Right lobe of liver (tissue), 6 donors: ENCODE measurements at regions not wholly inside any gene's neighbourhood (a gene's known extent, or its start where the extent isn't known, plus 50 kb on each side); places are given as distances from the start of the nearest gene placed in this dataset.

Experiments
- ATAC-seq, 4 donors: fragments of 200-7000 bp; cut with Tn5 transposase; one replicate each; pipeline ENCODE4 v1.9.1; 2020; ENCODE audit warnings: mild to moderate bottlenecking in 4 of 4, moderate library complexity in 4 of 4
- DNase-seq, 3 donors: peaks; one replicate each; pipeline ENCODE4 v3.0.0-alpha.2; 2020
- H3K27ac ChIP-seq, 3 donors: fragments of 200-600 bp; one replicate each; pipeline ENCODE4 v1.8.0; 2022
- H3K27me3 ChIP-seq, 2 donors: fragments of 200-600 bp; one replicate each; pipeline ENCODE4 v1.8.0; 2022
- H3K36me3 ChIP-seq, 4 donors: fragments of 200-600 bp; sonication (generic) in 1 of 4; one replicate each; pipeline versions ENCODE4 v1.5.1 to v1.8.0; 2017 to 2022; ENCODE audit warnings: control low read depth in 1 of 4
- H3K4me1 ChIP-seq, 4 donors: fragments of 200-600 bp; sonication (generic) in 1 of 4; one replicate each; pipeline versions ENCODE4 v1.5.1 to v1.8.0; 2017 to 2022; ENCODE audit warnings: control low read depth in 1 of 4
- H3K4me3 ChIP-seq, 3 donors: fragments of 200-600 bp; one replicate each; pipeline ENCODE4 v1.8.0; 2022
- H3K9me3 ChIP-seq, 4 donors: fragments of 200-600 bp; sonication (generic) in 1 of 4; one replicate each; pipeline versions ENCODE4 v1.5.1 to v1.8.0; 2017 to 2022; ENCODE audit warnings: control low read depth in 1 of 4
- CTCF ChIP-seq, 4 donors: fragments of 200-600 bp in 3 of 4; fragments of 450-650 bp in 1 of 4; IDR thresholded peaks; one replicate each; pipeline versions ENCODE4 v1.5.1 to v1.8.0; 2016 to 2022; ENCODE audit warnings: antibody characterized with exemption in 4 of 4, mild to moderate bottlenecking in 2 of 4
- POLR2A ChIP-seq: fragments of 450-650 bp; IDR thresholded peaks from one replicate; pipeline ENCODE4 v1.6.1; 2017; ENCODE audit warnings: antibody characterized with exemption, mild to moderate bottlenecking
- WGBS: methylation state at CpG from one replicate; pipeline ENCODE4 v1.1.6; 2018; ENCODE audit warnings: low coverage, low lambda C conversion rate; ENCODE audit not compliant: insufficient coverage; ENCODE audit errors: missing lambda C conversion rate; 5-methylcytosine and 5-hydroxymethylcytosine counted together
- intact Hi-C, 2 donors: fragments of 100-400 bp; cut with DNase I; formaldehyde crosslinking; loops; one replicate each; pipeline versions ENCODE4 v1.11.2 to v1.14.1; 2022
- donor health status: DM: no; HTN: yes; CAD: no.
- donor health status: DM: no; HTN: no; CAD: no.
- donor health status: DM: no; HTN: no; CAD: no.
- donor health status: DM: no; HTN: yes; CAD: no.
- donor health status: DM: no; HTN: yes; CAD: no.

GRCh38 chrX:131840799-131841495 lies 182.2 kb upstream of the STK26 start:
- intact Hi-C loops: loop anchor here in 1 of 2 donors (10.0 kb wide), 1 partner anchor 214 kb away; no protein-coding TSS in a partner anchor
- 49% methylated on average over 8 of the region's 24 CpGs for WGBS
- Histone ChIP-seq H3K9me3 (no peaks in the 10 kb centered on the region), H3K27me3 (peaks cover 0 to 17% of the 10 kb centered on the region in 2 donors), H3K4me1 (no peaks in the 10 kb centered on the region), H3K36me3 (no peaks in the 10 kb centered on the region), H3K27ac (no peak overlapping the region), H3K4me3 (no peak overlapping the region)
- peak in 2 of 4 donors; percentile 23 to 48 for ATAC-seq
- DNase-seq: no peak
- no peak for TF ChIP-seq CTCF (IDR thresholded peaks at IDR 0.05)
- no peak for TF ChIP-seq POLR2A

GRCh38 chrX:131841496-131842437 lies 181.3 kb upstream of the STK26 start:
- WGBS: 36% methylated on average over 25 of the region's 31 CpGs
- peak; percentile 82 to 91 (median 88) for ATAC-seq
- H3K4me3 ChIP-seq: no peak overlapping the region
- DNase-seq: peak in 1 of 3 donors; percentile 39
- TF ChIP-seq POLR2A (no peak), CTCF (IDR thresholded peaks at IDR 0.05) (peak; percentile 85 to 90 (median 88))
- H3K27me3 ChIP-seq: peaks cover 0 to 17% of the 10 kb centered on the region in 2 donors
- H3K36me3 ChIP-seq: no peaks in the 10 kb centered on the region
- no peaks in the 10 kb centered on the region for H3K9me3 ChIP-seq
- no peak overlapping the region for H3K27ac ChIP-seq
- intact Hi-C loops: loop anchor here in 1 of 2 donors (10.0 kb wide), 1 partner anchor 213 kb away; no protein-coding TSS in a partner anchor
- no peaks in the 10 kb centered on the region for H3K4me1 ChIP-seq

GRCh38 chrX:131843987-131844386 lies 179.1 kb upstream of the STK26 start:
- TF ChIP-seq POLR2A (no peak), CTCF (IDR thresholded peaks at IDR 0.05) (no peak)
- no peak for DNase-seq
- ATAC-seq: no peak
- intact Hi-C loops: loop anchor here in 1 of 2 donors (10.0 kb wide), 1 partner anchor 211 kb away; no protein-coding TSS in a partner anchor
- peaks cover 0 to 27% of the 10 kb centered on the region in 2 donors for H3K27me3 ChIP-seq
- H3K27ac ChIP-seq: no peak overlapping the region
- no peaks in the 10 kb centered on the region for H3K9me3 ChIP-seq
- no peak overlapping the region for H3K4me3 ChIP-seq
- H3K4me1 ChIP-seq: no peaks in the 10 kb centered on the region
- no peaks in the 10 kb centered on the region for H3K36me3 ChIP-seq

GRCh38 chrX:131845201-131845600 lies 177.9 kb upstream of the STK26 start:
- no peak for TF ChIP-seq POLR2A
- no peak for TF ChIP-seq CTCF (IDR thresholded peaks at IDR 0.05)
- H3K9me3 ChIP-seq: no peaks in the 10 kb centered on the region
- ATAC-seq: no peak
- H3K27ac ChIP-seq: no peak overlapping the region
- no peak overlapping the region for H3K4me3 ChIP-seq
- WGBS: 40% methylated on average over 2 of the region's 2 CpGs
- no peak for DNase-seq
- H3K4me1 ChIP-seq: no peaks in the 10 kb centered on the region
- intact Hi-C loops: loop anchor here in 1 of 2 donors (10.0 kb wide), 1 partner anchor 210 kb away; no protein-coding TSS in a partner anchor
- peaks cover 0 to 27% of the 10 kb centered on the region in 2 donors for H3K27me3 ChIP-seq
- H3K36me3 ChIP-seq: no peaks in the 10 kb centered on the region
